Tibial nerve (tissue), 4 donors: ENCODE measurements at regions not wholly inside any gene's neighbourhood (a gene's known extent, or its start where the extent isn't known, plus 50 kb on each side); places are given as distances from the start of the nearest gene placed in this dataset.

Experiments
- DNase-seq, 2 donors: peaks; one replicate each; pipeline ENCODE4 v3.0.0-alpha.2; 2019; ENCODE audit warnings: low spot score in 2 of 2
- H3K27ac ChIP-seq, 4 donors: fragments of 200-600 bp; sonication (generic) in 3 of 4; one replicate each; pipeline ENCODE4 v1.5.1; 2017 to 2019; ENCODE audit warnings: mild to moderate bottlenecking in 1 of 4
- H3K27me3 ChIP-seq, 2 donors: fragments of 200-600 bp; sonication (generic) in 1 of 2; one replicate each; pipeline versions ENCODE4 v1.5.1 to v1.6.0; 2017 to 2019
- H3K36me3 ChIP-seq, 3 donors: fragments of 200-600 bp; sonication (generic); one replicate each; pipeline ENCODE4 v1.5.1; 2018 to 2019
- H3K4me1 ChIP-seq, 4 donors: fragments of 200-600 bp; sonication (generic) in 3 of 4; one replicate each; pipeline ENCODE4 v1.5.1; 2017 to 2019
- H3K4me3 ChIP-seq, 4 donors: fragments of 200-600 bp; sonication (generic) in 3 of 4; one replicate each; pipeline ENCODE4 v1.5.1; 2017 to 2019; ENCODE audit warnings: mild to moderate bottlenecking in 1 of 4, moderate library complexity in 1 of 4
- H3K9me3 ChIP-seq, 4 donors: fragments of 200-600 bp; sonication (generic) in 3 of 4; one replicate each; pipeline ENCODE4 v1.5.1; 2017 to 2019
- CTCF ChIP-seq, 5 experiments: fragments of 200-600 bp in 3 of 5; fragments of 450-650 bp in 2 of 5; sonication (generic) in 3 of 5; IDR thresholded peaks; one replicate each; pipeline ENCODE4 v1.5.1; 2016 to 2019; ENCODE audit warnings: antibody characterized with exemption in 5 of 5, mild to moderate bottlenecking in 3 of 5, moderate library complexity in 2 of 5
- EP300 ChIP-seq, 2 donors: sonication (generic); formaldehyde crosslinking; IDR thresholded peaks; one replicate each; pipeline ENCODE4 v1.6.1; 2017; ENCODE audit warnings: antibody characterized with exemption in 2 of 2, mild to moderate bottlenecking in 1 of 2
- POLR2A ChIP-seq, 2 donors: fragments of 450-650 bp; IDR thresholded peaks; one replicate each; pipeline ENCODE4 v1.6.1; 2017; ENCODE audit warnings: antibody characterized with exemption in 2 of 2, mild to moderate bottlenecking in 2 of 2, moderate library complexity in 2 of 2
- WGBS, 2 donors: methylation state at CpG; one replicate each; pipeline ENCODE4 v1.1.5; 2018; 5-methylcytosine and 5-hydroxymethylcytosine counted together

GRCh38 chr22:27452922-27453321 lies 348.6 kb downstream of the MN1 start:
- H3K4me3 ChIP-seq = no peak overlapping the region
- no peak for DNase-seq
- no peak overlapping the region for H3K27ac ChIP-seq
- H3K4me1 ChIP-seq = no peaks in the 10 kb centered on the region
- no peaks in the 10 kb centered on the region for H3K36me3 ChIP-seq
- H3K27me3 ChIP-seq = no peaks in the 10 kb centered on the region
- 86 to 87% methylated on average over 4 of the region's 4 CpGs for WGBS, 2 donors
- TF ChIP-seq POLR2A (IDR thresholded peaks at IDR 0.05) = no peak
- TF ChIP-seq EP300 (IDR thresholded peaks at IDR 0.05) = no peak
- TF ChIP-seq CTCF (IDR thresholded peaks at IDR 0.05) = no peak
- peaks cover 0 to 10% (median 0%) of the 10 kb centered on the region in 4 donors for H3K9me3 ChIP-seq

- DNase-seq = no peak
- no peak overlapping the region for H3K4me3 ChIP-seq
- no peak overlapping the region for H3K27ac ChIP-seq
- no peak for TF ChIP-seq CTCF (IDR thresholded peaks at IDR 0.05)
- no peak for TF ChIP-seq POLR2A (IDR thresholded peaks at IDR 0.05)
- no peak for TF ChIP-seq EP300 (IDR thresholded peaks at IDR 0.05)
- H3K27me3 ChIP-seq = no peaks in the 10 kb centered on the region
- peaks cover 0 to 10% (median 0%) of the 10 kb centered on the region in 4 donors for H3K9me3 ChIP-seq
- 64 to 65% methylated on average over 4 of the region's 4 CpGs for WGBS, 2 donors
- no peaks in the 10 kb centered on the region for H3K4me1 ChIP-seq
- no peaks in the 10 kb centered on the region for H3K36me3 ChIP-seq
Measured at GRCh38 chr22:27453725-27454124, 347.8 kb downstream of the MN1 start.

GRCh38 chr22:27454807-27455450 lies 346.6 kb downstream of the MN1 start:
- no peak overlapping the region for H3K27ac ChIP-seq
- no peak for DNase-seq
- H3K9me3 ChIP-seq = peaks cover 0 to 10% (median 0%) of the 10 kb centered on the region in 4 donors
- TF ChIP-seq POLR2A (IDR thresholded peaks at IDR 0.05) = no peak
- no peak for TF ChIP-seq CTCF (IDR thresholded peaks at IDR 0.05)
- WGBS, 2 donors = 69% methylated on average over 4 of the region's 4 CpGs
- no peaks in the 10 kb centered on the region for H3K27me3 ChIP-seq
- no peaks in the 10 kb centered on the region for H3K4me1 ChIP-seq
- no peak overlapping the region for H3K4me3 ChIP-seq
- no peaks in the 10 kb centered on the region for H3K36me3 ChIP-seq

- Histone ChIP-seq H3K36me3 (no peaks in the 10 kb centered on the region), H3K27ac (no peak overlapping the region), H3K4me3 (no peak overlapping the region), H3K27me3 (no peaks in the 10 kb centered on the region), H3K4me1 (no peaks in the 10 kb centered on the region), H3K9me3 (peaks cover 0 to 4% (median 0%) of the 10 kb centered on the region in 4 donors)
- WGBS, 2 donors = 75 to 83% methylated on average over 2 of the region's 2 CpGs
- TF ChIP-seq CTCF (IDR thresholded peaks at IDR 0.05) (no peak), EP300 (IDR thresholded peaks at IDR 0.05) (no peak), POLR2A (IDR thresholded peaks at IDR 0.05) (no peak)
- no peak for DNase-seq
Measured at GRCh38 chr22:27455526-27455925, 346.0 kb downstream of the MN1 start.

- no peaks in the 10 kb centered on the region for H3K36me3 ChIP-seq
- H3K27me3 ChIP-seq = no peaks in the 10 kb centered on the region
- no peaks in the 10 kb centered on the region for H3K4me1 ChIP-seq
- no peak overlapping the region for H3K4me3 ChIP-seq
- TF ChIP-seq CTCF (IDR thresholded peaks at IDR 0.05) (no peak), POLR2A (IDR thresholded peaks at IDR 0.05) (no peak), EP300 (IDR thresholded peaks at IDR 0.05) (no peak)
- H3K9me3 ChIP-seq = no peaks in the 10 kb centered on the region
- WGBS, 2 donors = 51 to 58% methylated on average over 10 of the region's 10 CpGs
- H3K27ac ChIP-seq = no peak overlapping the region
- no peak for DNase-seq
Measured at GRCh38 chr22:27456696-27457503, 344.7 kb downstream of the MN1 start.
